HepG2 (cell line): ENCODE measurements at regions not wholly inside any gene's neighbourhood (a gene's known extent, or its start where the extent isn't known, plus 50 kb on each side); places are given as distances from the start of the nearest gene placed in this dataset.

Experiments used
- ATAC-seq: fragments of 200-7000 bp; cut with Tn5 transposase; 3 replicates; pipeline ENCODE4 v1.9.1; 2020; ENCODE audit warnings: mild to moderate bottlenecking, moderate library complexity
- BruUV-seq: library from RNA; stranded (reverse); fragments of 400-500 nt; replicated peaks from 2 replicates; lab custom pipeline; 2021; lab: Mats Ljungman, UMichigan
- CTCF ChIA-PET: fragments of 300-600 bp; formaldehyde crosslinking; extraction: SDS; loops from one replicate; lab custom pipeline; 2021; ENCODE audit warnings: low total read pairs, inconsistent platforms, low intra/inter-chr PET ratio; lab: Yijun Ruan, JAX
- POLR2A ChIA-PET: fragments of 350-600 bp; sonication (Branson Sonifier 250); formaldehyde crosslinking; loops from one replicate; lab custom pipeline; 2020; ENCODE audit warnings: antibody characterized with exemption, inconsistent platforms; lab: Yijun Ruan, JAX
- DNase-seq: peaks from one replicate; pipeline ENCODE4 v3.0.0-alpha.2; 2015; ENCODE audit warnings: low spot score
- FAIRE-seq: peaks from 3 replicates; lab custom pipeline; 2011; peaks lifted over from hg19 to GRCh38; lab: Jason Lieb, UNC
- H2AFZ ChIP-seq: one replicate; pipeline ENCODE4 v1.6.1; 2011; ENCODE audit warnings: low read length, inconsistent platforms
- H3K27ac ChIP-seq: fragments of 300-600 bp; 3 replicates; pipeline ENCODE4 v1.8.0; 2011; ENCODE audit warnings: mixed run types, mild to moderate bottlenecking, mixed read lengths, low read length, inconsistent platforms; ENCODE audit not compliant: insufficient read depth; ENCODE audit errors: extremely low read length
- H3K27me3 ChIP-seq, 2 experiments: fragments of 200-600 bp in 1 of 2; 2 replicates in 1 of 2; 3 replicates in 1 of 2; pipeline versions ENCODE4 v1.6.0 to v1.8.0; 2011; ENCODE audit warnings: low read length in 2 of 2, mild to moderate bottlenecking in 2 of 2, moderate library complexity in 2 of 2, inconsistent platforms in 1 of 2; ENCODE audit not compliant: insufficient read depth in 2 of 2, control insufficient read depth in 1 of 2
- H3K36me3 ChIP-seq, 2 experiments: fragments of 200-600 bp in 1 of 2; replicated peaks in 1 of 2; 2 replicates in 1 of 2; 3 replicates in 1 of 2; pipeline versions ENCODE4 v1.5.1 to v1.8.0; 2011; ENCODE audit warnings: low read length in 2 of 2, inconsistent platforms in 1 of 2; ENCODE audit not compliant: insufficient read depth in 2 of 2, control insufficient read depth in 1 of 2
- H3K4me1 ChIP-seq: 2 replicates; pipeline ENCODE4 v1.5.1; 2012; ENCODE audit warnings: low read length, inconsistent platforms; ENCODE audit not compliant: insufficient read depth
- H3K4me2 ChIP-seq: 2 replicates; pipeline ENCODE4 v1.6.0; 2011; ENCODE audit warnings: low read depth, low read length, inconsistent platforms
- H3K4me3 ChIP-seq, 3 experiments: fragments of 200-600 bp in 1 of 3; sonication (generic), shearing (Covaris generic) in 1 of 3; replicated peaks in 1 of 3; 2 replicates each; pipeline ENCODE4 v1.5.1; 2011 to 2016; ENCODE audit warnings: low read length in 3 of 3, inconsistent platforms in 2 of 3, low read depth in 2 of 3, mild to moderate bottlenecking in 2 of 3, control low read depth in 1 of 3, mixed read lengths in 1 of 3; ENCODE audit not compliant: insufficient read depth in 1 of 3
- H3K79me2 ChIP-seq: one replicate; pipeline ENCODE4 v1.6.1; 2011; ENCODE audit warnings: low read length, inconsistent platforms; ENCODE audit not compliant: insufficient read depth
- H3K9ac ChIP-seq: 2 replicates; pipeline ENCODE4 v1.6.0; 2011; ENCODE audit warnings: mild to moderate bottlenecking, low read depth, low read length, inconsistent platforms; ENCODE audit not compliant: insufficient read depth
- H3K9me3 ChIP-seq: 2 replicates; pipeline ENCODE4 v1.5.1; 2012; ENCODE audit warnings: mild to moderate bottlenecking, low read length
- H4K20me1 ChIP-seq: 2 replicates; pipeline ENCODE4 v1.6.0; 2011; ENCODE audit warnings: inconsistent platforms, mild to moderate bottlenecking, low read length, moderate library complexity; ENCODE audit not compliant: insufficient read depth
- ASH2L ChIP-seq: fragments of 300-600, 200-600 bp; sonication (generic); IDR thresholded peaks from 2 replicates; pipeline ENCODE4 v1.7.0; 2017; ENCODE audit warnings: low read depth, mild to moderate bottlenecking, moderate library complexity, mixed read lengths, low read length; ENCODE audit not compliant: insufficient read length
- FOXM1 ChIP-seq: sonication (generic); formaldehyde crosslinking; IDR thresholded peaks from 2 replicates; pipeline ENCODE4 v1.5.0; 2020; ENCODE audit warnings: missing genetic modification reagents
- KDM3A ChIP-seq: IDR thresholded peaks from 2 replicates; pipeline ENCODE4 v1.6.1; 2018; ENCODE audit warnings: low read depth, missing compliant biosample characterization
- MATR3 ChIP-seq: sonication (generic); formaldehyde crosslinking; IDR thresholded peaks from 2 replicates; pipeline ENCODE4 v1.4.0; 2020; ENCODE audit warnings: missing genetic modification reagents
- STAT5B ChIP-seq: sonication (generic); formaldehyde crosslinking; IDR thresholded peaks from 2 replicates; pipeline ENCODE4 v1.4.0; 2020; ENCODE audit warnings: missing genetic modification reagents
- ZBTB46 ChIP-seq: sonication (generic); formaldehyde crosslinking; IDR thresholded peaks from 2 replicates; pipeline ENCODE4 v1.4.0; 2020; ENCODE audit warnings: mild to moderate bottlenecking, missing genetic modification reagents, borderline replicate concordance
- ZNF101 ChIP-seq: sonication (generic); formaldehyde crosslinking; IDR thresholded peaks from 2 replicates; pipeline ENCODE4 v1.4.0; 2020; ENCODE audit warnings: mild to moderate bottlenecking, low read depth, missing genetic modification reagents, borderline replicate concordance
- ZNF484 ChIP-seq: sonication (generic); formaldehyde crosslinking; IDR thresholded peaks from 2 replicates; pipeline ENCODE4 v1.5.1; 2020; ENCODE audit warnings: mild to moderate bottlenecking, low read depth, missing genetic modification reagents, borderline replicate concordance
- WGBS: methylation state at CpG from one replicate; pipeline ENCODE4 v1.1.6; 2017; ENCODE audit warnings: low lambda C conversion rate; 5-methylcytosine and 5-hydroxymethylcytosine counted together
- in situ Hi-C: cut with HindIII; loops from 2 replicates; pipeline ENCODE4 v1.10.0; 2017; ENCODE audit warnings: low pct_unique_long_range_greater_than_20kb; ENCODE audit not compliant: extremely low pct_ligation_motif_present
- intact Hi-C: fragments of 100-400 bp; cut with micrococcal nuclease; formaldehyde crosslinking; loops from one replicate; pipeline ENCODE4 v1.10.0; 2022; ENCODE audit not compliant: unreplicated experiment

GRCh38 chr12:42893803-42894202 is 304.3 kb upstream of the PRICKLE1 start (continued):
- TF ChIP-seq FOXM1 (CRISPR knock-in tag): no peak
- no peak for TF ChIP-seq ZNF101 (CRISPR knock-in tag)

- H3K27me3 ChIP-seq: no peaks in the 10 kb centered on the region
- no peak overlapping the region for H2AFZ ChIP-seq
- no peaks in the 10 kb centered on the region for H3K4me1 ChIP-seq
- ChIA-PET POLR2A (no interaction called here), CTCF (no interaction called here)
- no peaks in the 10 kb centered on the region for H3K36me3 ChIP-seq
- intact Hi-C loops (no loop called here), in situ Hi-C loops (no loop called here)
- H4K20me1 ChIP-seq: no peaks in the 10 kb centered on the region
- H3K9me3 ChIP-seq: no peaks in the 10 kb centered on the region
- H3K4me3 ChIP-seq: no peak overlapping the region
- no peak for ATAC-seq
- no peak overlapping the region for H3K27ac ChIP-seq
- no peak overlapping the region for H3K9ac ChIP-seq
- FAIRE-seq: no peak
- BruUV-seq: no TSS peak
- H3K4me2 ChIP-seq: no peak overlapping the region
- DNase-seq: no peak
- no peaks in the 10 kb centered on the region for H3K79me2 ChIP-seq
- TF ChIP-seq KDM3A (CRISPR knock-in tag) (no peak), ZNF484 (CRISPR knock-in tag) (no peak), MATR3 (CRISPR knock-in tag) (no peak), ASH2L (no peak), STAT5B (CRISPR knock-in tag) (no peak), ZBTB46 (CRISPR knock-in tag) (no peak)
- 12% methylated on average over 4 of the region's 4 CpGs for WGBS
Observed at GRCh38 chr12:42892702-42893551, 303.4 kb upstream of the PRICKLE1 start.
